Effector memory CD4-positive, alpha-beta T cell (primary cell): ENCODE measurements at regions not wholly inside any gene's neighbourhood (a gene's known extent, or its start where the extent isn't known, plus 50 kb on each side); places are given as distances from the start of the nearest gene placed in this dataset.

ENCODE experiments used
- DNase-seq, 3 donors: peaks; one replicate each; pipeline ENCODE4 v3.0.0-alpha.2; 2020
- H3K27ac ChIP-seq: 2 replicates; pipeline ENCODE4 v1.7.0; 2013; ENCODE audit warnings: mild to moderate bottlenecking, low read length, moderate library complexity; ENCODE audit not compliant: insufficient read depth, poor library complexity, severe bottlenecking
- H3K27me3 ChIP-seq: replicated peaks from 2 replicates; pipeline ENCODE4 v1.7.0; 2013; ENCODE audit warnings: mild to moderate bottlenecking, low read length; ENCODE audit not compliant: insufficient read depth, control insufficient read depth, poor library complexity, severe bottlenecking
- H3K36me3 ChIP-seq: 2 replicates; pipeline ENCODE4 v1.7.0; 2013; ENCODE audit warnings: mild to moderate bottlenecking, low read length, moderate library complexity; ENCODE audit not compliant: control insufficient read depth, insufficient read depth
- H3K4me1 ChIP-seq: 2 replicates; pipeline ENCODE4 v1.7.0; 2013; ENCODE audit warnings: low read length, mild to moderate bottlenecking; ENCODE audit not compliant: control insufficient read depth, insufficient read depth, poor library complexity, severe bottlenecking
- H3K4me3 ChIP-seq: 2 replicates; pipeline ENCODE4 v1.7.0; 2013; ENCODE audit warnings: low read length, low read depth, mild to moderate bottlenecking; ENCODE audit not compliant: insufficient read depth, poor library complexity, severe bottlenecking
- H3K9me3 ChIP-seq: 2 replicates; pipeline ENCODE4 v1.7.0; 2013; ENCODE audit warnings: mild to moderate bottlenecking, low read length, moderate library complexity; ENCODE audit not compliant: control insufficient read depth

DNA sequence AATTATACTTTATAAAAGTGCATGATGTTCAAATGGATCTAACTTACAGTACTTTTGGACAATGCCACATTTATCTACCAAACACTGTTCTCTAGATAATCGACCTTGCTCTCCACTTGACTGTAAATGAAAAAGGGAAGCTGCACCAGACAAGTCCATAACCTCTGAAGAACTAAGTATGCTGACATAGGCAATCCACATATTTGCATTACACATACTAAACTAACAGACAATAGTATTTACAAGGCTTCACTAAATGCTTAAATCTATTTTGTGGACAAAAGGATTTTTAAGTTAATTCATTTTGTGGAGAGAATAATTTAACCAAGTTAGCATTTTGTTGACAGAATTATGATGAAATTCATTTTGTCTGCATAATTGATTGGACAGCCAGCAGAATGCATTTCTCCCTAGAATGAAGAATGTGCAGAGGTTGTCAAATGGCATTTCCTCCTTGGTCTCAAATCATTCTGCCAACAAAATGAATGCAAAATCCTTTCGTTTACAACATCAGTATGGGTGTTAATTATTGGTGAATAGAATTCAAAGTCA, 520.9 kb downstream of the CPS1 start:
- Histone ChIP-seq H3K36me3 (no peaks in the 10 kb centered on the region), H3K27me3 (no peaks in the 10 kb centered on the region), H3K27ac (no peak overlapping the region), H3K4me3 (no peak overlapping the region), H3K4me1 (no peaks in the 10 kb centered on the region), H3K9me3 (no peaks in the 10 kb centered on the region)
- DNase-seq: no peak

GRCh38 chr2:211084352-211084751, 528.0 kb downstream of the CPS1 start:
- Histone ChIP-seq H3K36me3 (no peaks in the 10 kb centered on the region), H3K4me1 (no peaks in the 10 kb centered on the region), H3K27ac (no peak overlapping the region), H3K4me3 (no peak overlapping the region), H3K9me3 (no peaks in the 10 kb centered on the region), H3K27me3 (no peaks in the 10 kb centered on the region)
- DNase-seq: no peak

DNA sequence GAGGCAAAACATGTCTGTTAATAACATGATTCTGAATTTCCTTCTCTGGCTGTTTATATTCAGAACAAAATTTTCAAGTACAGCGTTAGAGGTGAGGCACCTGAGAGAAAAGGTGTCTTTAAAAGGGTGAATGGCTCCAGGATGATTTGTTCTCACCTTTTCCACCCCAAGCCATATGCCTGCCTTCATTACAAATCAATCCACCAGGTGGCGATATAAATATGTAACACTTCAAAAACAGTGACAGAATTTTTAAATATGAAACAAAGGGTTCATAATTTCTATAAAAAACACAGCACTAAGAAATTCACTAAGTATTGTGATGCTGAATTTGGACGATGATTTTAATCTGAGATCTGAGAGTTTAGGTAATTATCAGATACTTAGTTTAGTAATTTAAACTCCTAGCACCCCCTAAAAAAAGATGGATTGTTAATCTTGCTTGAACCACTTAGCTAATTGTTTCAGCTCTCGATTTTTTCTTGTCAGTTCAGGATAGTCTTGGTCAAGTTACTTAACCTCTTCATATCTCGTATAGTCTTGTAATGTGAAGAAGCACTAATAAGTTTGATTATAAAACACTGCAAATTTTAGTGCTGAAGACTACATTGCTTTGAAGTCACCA, 528.8 kb downstream of the CPS1 start:
- H3K4me1 ChIP-seq: no peaks in the 10 kb centered on the region
- H3K36me3 ChIP-seq: no peaks in the 10 kb centered on the region
- H3K4me3 ChIP-seq: no peak overlapping the region
- no peak overlapping the region for H3K27ac ChIP-seq
- no peaks in the 10 kb centered on the region for H3K9me3 ChIP-seq
- no peak for DNase-seq
- H3K27me3 ChIP-seq: no peaks in the 10 kb centered on the region

GRCh38 chr2:211086049-211086448, 529.6 kb downstream of the CPS1 start:
- Histone ChIP-seq H3K27ac (no peak overlapping the region), H3K4me1 (no peaks in the 10 kb centered on the region), H3K27me3 (no peaks in the 10 kb centered on the region), H3K4me3 (no peak overlapping the region), H3K9me3 (no peaks in the 10 kb centered on the region), H3K36me3 (no peaks in the 10 kb centered on the region)
- no peak for DNase-seq

DNA sequence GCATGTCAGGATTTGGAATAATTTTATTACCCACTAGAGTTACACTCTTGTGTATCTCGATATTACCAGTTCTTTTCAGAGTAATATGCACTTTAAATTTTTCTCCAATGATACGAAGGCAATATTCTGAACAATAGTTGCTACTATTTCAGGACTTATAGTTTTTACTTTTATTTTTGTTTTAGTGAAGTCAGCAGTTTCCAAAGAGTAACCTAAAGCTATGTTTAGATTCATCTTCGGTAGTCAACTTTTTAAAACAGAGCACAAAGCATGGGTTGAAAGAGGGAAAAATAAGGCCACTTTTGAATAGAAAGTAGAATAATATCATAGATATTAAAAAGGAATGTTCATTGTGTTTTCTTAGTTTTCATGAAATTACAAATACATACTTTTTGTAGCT, 532.7 kb downstream of the CPS1 start:
- H3K4me1 ChIP-seq: no peaks in the 10 kb centered on the region
- H3K4me3 ChIP-seq: no peak overlapping the region
- H3K9me3 ChIP-seq: no peaks in the 10 kb centered on the region
- H3K27ac ChIP-seq: no peak overlapping the region
- no peak for DNase-seq
- no peaks in the 10 kb centered on the region for H3K36me3 ChIP-seq
- no peaks in the 10 kb centered on the region for H3K27me3 ChIP-seq

DNA sequence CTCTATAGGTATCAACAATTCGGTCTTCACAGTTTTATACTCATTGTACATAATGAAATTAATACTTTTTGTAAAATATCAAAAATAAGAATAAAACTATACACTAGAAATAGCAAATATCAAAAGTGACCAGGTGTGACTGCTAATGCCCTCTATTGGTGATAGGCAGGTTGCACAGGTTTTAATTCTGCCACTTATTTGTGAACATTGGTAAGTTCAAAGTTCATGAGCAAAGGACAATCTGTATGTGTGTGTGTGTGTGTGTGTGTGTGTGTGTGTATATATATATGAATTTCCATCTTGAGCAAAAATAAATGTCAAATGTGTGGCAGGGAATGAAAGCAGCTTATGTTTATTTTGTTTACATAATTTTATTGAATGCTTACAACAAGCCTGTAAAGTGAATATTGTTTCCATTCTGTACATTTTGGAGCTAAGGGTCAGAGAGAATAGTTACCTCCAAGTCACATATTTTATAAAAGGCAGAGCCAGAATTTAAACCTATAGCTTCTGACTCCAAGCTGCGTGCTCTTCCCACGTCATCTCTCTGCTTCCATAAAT, 537.4 kb downstream of the CPS1 start:
- DNase-seq: no peak
- Histone ChIP-seq H3K9me3 (no peaks in the 10 kb centered on the region), H3K27me3 (no peaks in the 10 kb centered on the region), H3K4me3 (no peak overlapping the region), H3K27ac (no peak overlapping the region), H3K4me1 (no peaks in the 10 kb centered on the region), H3K36me3 (no peaks in the 10 kb centered on the region)

GRCh38 chr2:211103989-211104388, 547.6 kb downstream of the CPS1 start:
- Histone ChIP-seq H3K27ac (no peak overlapping the region), H3K36me3 (no peaks in the 10 kb centered on the region), H3K27me3 (no peaks in the 10 kb centered on the region), H3K4me1 (no peaks in the 10 kb centered on the region), H3K9me3 (no peaks in the 10 kb centered on the region), H3K4me3 (no peak overlapping the region)
- DNase-seq: no peak

DNA sequence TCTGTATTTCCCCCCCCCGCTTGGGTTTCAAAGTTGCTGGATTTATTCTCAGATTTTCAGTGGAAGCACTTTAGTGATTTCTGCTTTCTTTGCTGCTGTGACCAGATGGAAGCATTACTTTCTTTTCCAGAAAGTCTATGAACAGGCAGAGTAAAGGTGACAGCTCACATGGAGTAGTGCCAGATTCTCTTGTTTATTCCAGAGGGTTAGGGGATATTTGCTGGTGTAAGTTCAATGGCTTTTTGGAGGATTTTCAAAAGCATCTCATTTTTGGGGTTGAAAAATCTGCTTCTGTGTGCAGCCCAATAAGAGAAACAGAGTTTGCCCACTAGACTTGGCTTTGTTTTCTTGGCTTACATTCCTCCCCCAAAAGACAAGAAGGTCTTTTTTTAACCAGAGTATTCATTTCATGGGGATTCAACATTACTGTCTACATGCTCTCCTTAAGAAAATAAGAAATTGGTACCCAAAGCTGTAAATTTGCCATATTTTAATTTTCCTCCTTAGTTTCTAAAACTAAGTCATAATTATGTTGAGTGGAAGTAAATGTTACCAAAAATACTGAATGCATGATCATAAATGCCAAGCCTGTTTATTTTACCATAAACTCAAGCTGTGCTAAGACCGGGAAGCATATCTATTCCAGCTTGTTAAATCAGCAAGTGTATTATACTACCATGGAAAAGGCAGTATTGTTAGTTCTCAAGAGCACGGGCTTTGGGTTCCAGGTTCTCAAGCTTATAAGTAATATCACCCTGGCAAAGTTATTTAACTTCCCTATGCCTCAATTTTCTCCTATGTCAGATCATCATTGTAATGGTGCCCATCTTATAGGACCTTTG, 557.2 kb downstream of the CPS1 start:
- DNase-seq: no peak
- Histone ChIP-seq H3K27ac (no peak overlapping the region), H3K4me3 (no peak overlapping the region), H3K27me3 (no peaks in the 10 kb centered on the region), H3K9me3 (no peaks in the 10 kb centered on the region), H3K36me3 (no peaks in the 10 kb centered on the region), H3K4me1 (no peaks in the 10 kb centered on the region)

GRCh38 chr2:211114826-211115455, 558.5 kb downstream of the CPS1 start:
- no peak for DNase-seq
- Histone ChIP-seq H3K9me3 (no peaks in the 10 kb centered on the region), H3K4me1 (no peaks in the 10 kb centered on the region), H3K36me3 (no peaks in the 10 kb centered on the region), H3K27me3 (no peaks in the 10 kb centered on the region), H3K27ac (no peak overlapping the region), H3K4me3 (no peak overlapping the region)
